ENCODE measurements at regions not wholly inside any gene's neighbourhood (a gene's known extent, or its start where the extent isn't known, plus 50 kb on each side); places are given as distances from the start of the nearest gene placed in this dataset.

DNA sequence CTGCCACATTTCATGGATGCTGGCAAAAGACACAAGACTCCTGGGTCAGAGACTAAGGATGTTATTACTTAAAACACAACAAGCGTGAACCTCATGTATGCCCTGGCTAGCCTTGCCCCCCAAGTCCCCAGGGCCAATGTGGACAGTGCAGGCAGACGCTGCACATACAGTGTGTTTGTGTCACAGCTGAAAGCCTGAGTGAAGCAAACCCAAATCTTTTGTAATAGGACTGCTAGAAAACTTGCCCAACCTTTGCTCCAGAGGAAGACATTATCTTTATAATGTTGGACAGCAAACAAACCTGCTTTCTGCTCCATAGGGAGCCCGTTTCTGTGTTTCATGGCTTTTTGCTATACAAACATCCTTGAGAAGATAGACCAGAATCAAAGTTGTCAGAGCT lies 282.0 kb upstream of the RORA start:
- POLR2A ChIA-PET: no interaction called here
- no peak for DNase-seq (ENCODE audit: low spot score)
- H3K9me3 Mint-ChIP-seq: peaks cover 10% of the 10 kb centered on the region
- peaks cover 7% of the 10 kb centered on the region for H3K4me1 Mint-ChIP-seq
- no peak for ATAC-seq
- H3K27me3 Mint-ChIP-seq (ENCODE audit: low read depth): peaks cover 2% of the 10 kb centered on the region; the same call in 1 of the 2 replicates
- no peaks in the 10 kb centered on the region for H3K36me3 Mint-ChIP-seq
- H3K27ac Mint-ChIP-seq: no peak overlapping the region
- CTCF ChIA-PET: no interaction called here
- no peak overlapping the region for H3K4me3 Mint-ChIP-seq
- no peak for TF ChIP-seq NR1H2 (CRISPR knock-in tag; IDR thresholded peaks at IDR 0.05)
- no peak for TF ChIP-seq ZNF512 (CRISPR knock-in tag; IDR thresholded peaks at IDR 0.05; ENCODE audit: borderline replicate concordance)
- TF ChIP-seq, protein P1, sequence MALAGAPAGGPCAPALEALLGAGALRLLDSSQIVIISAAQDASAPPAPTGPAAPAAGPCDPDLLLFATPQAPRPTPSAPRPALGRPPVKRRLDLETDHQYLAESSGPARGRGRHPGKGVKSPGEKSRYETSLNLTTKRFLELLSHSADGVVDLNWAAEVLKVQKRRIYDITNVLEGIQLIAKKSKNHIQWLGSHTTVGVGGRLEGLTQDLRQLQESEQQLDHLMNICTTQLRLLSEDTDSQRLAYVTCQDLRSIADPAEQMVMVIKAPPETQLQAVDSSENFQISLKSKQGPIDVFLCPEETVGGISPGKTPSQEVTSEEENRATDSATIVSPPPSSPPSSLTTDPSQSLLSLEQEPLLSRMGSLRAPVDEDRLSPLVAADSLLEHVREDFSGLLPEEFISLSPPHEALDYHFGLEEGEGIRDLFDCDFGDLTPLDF (CRISPR knock-in tag; IDR thresholded peaks at IDR 0.05): no peak
- no peak for TF ChIP-seq ZNF416 (CRISPR knock-in tag; IDR thresholded peaks at IDR 0.05)
- TF ChIP-seq FOXJ3 (CRISPR knock-in tag; IDR thresholded peaks at IDR 0.05; ENCODE audit: borderline replicate concordance): no peak
- no peak for TF ChIP-seq E2F4 (CRISPR knock-in tag; IDR thresholded peaks at IDR 0.05; ENCODE audit: borderline replicate concordance, low read depth)
- no peak for TF ChIP-seq ATF1 (CRISPR knock-in tag; IDR thresholded peaks at IDR 0.05)
- no peak for TF ChIP-seq TEAD4 (CRISPR knock-in tag; IDR thresholded peaks at IDR 0.05)
- TF ChIP-seq MLX (CRISPR knock-in tag; IDR thresholded peaks at IDR 0.05): no peak
- TF ChIP-seq JAZF1 (CRISPR knock-in tag; IDR thresholded peaks at IDR 0.05): no peak
- no peak for TF ChIP-seq FOXP1 (CRISPR knock-in tag; IDR thresholded peaks at IDR 0.05; ENCODE audit: borderline replicate concordance)
- no peak for TF ChIP-seq NR2C2 (CRISPR knock-in tag; IDR thresholded peaks at IDR 0.05)
- no peak for TF ChIP-seq JUN (CRISPR knock-in tag; IDR thresholded peaks at IDR 0.05)
- TF ChIP-seq, protein P2, sequence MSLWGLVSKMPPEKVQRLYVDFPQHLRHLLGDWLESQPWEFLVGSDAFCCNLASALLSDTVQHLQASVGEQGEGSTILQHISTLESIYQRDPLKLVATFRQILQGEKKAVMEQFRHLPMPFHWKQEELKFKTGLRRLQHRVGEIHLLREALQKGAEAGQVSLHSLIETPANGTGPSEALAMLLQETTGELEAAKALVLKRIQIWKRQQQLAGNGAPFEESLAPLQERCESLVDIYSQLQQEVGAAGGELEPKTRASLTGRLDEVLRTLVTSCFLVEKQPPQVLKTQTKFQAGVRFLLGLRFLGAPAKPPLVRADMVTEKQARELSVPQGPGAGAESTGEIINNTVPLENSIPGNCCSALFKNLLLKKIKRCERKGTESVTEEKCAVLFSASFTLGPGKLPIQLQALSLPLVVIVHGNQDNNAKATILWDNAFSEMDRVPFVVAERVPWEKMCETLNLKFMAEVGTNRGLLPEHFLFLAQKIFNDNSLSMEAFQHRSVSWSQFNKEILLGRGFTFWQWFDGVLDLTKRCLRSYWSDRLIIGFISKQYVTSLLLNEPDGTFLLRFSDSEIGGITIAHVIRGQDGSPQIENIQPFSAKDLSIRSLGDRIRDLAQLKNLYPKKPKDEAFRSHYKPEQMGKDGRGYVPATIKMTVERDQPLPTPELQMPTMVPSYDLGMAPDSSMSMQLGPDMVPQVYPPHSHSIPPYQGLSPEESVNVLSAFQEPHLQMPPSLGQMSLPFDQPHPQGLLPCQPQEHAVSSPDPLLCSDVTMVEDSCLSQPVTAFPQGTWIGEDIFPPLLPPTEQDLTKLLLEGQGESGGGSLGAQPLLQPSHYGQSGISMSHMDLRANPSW (CRISPR knock-in tag; conservative IDR thresholded peaks at IDR 0.05; ENCODE audit: low read depth): no peak
- TF ChIP-seq ZNF423 (CRISPR knock-in tag; IDR thresholded peaks at IDR 0.05): no peak
- TF ChIP-seq, protein P3, sequence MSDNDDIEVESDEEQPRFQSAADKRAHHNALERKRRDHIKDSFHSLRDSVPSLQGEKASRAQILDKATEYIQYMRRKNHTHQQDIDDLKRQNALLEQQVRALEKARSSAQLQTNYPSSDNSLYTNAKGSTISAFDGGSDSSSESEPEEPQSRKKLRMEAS (CRISPR knock-in tag; IDR thresholded peaks at IDR 0.05): no peak

- Mint-ChIP-seq H3K36me3 (no peaks in the 10 kb centered on the region), H3K27ac (no peak overlapping the region), H3K4me1 (no peaks in the 10 kb centered on the region), H3K9me3 (peaks cover 10% of the 10 kb centered on the region), H3K27me3 (ENCODE audit: low read depth) (peaks cover 2% of the 10 kb centered on the region; the same call in 1 of the 2 replicates), H3K4me3 (no peak overlapping the region)
- ChIA-PET CTCF (no interaction called here), POLR2A (no interaction called here)
- ATAC-seq: no peak
- DNase-seq (ENCODE audit: low spot score): no peak
- TF ChIP-seq GRHL2 (CRISPR knock-in tag; IDR thresholded peaks at IDR 0.05; ENCODE audit: insufficient replicate concordance, severe bottlenecking): no peak
- TF ChIP-seq, protein P4, sequence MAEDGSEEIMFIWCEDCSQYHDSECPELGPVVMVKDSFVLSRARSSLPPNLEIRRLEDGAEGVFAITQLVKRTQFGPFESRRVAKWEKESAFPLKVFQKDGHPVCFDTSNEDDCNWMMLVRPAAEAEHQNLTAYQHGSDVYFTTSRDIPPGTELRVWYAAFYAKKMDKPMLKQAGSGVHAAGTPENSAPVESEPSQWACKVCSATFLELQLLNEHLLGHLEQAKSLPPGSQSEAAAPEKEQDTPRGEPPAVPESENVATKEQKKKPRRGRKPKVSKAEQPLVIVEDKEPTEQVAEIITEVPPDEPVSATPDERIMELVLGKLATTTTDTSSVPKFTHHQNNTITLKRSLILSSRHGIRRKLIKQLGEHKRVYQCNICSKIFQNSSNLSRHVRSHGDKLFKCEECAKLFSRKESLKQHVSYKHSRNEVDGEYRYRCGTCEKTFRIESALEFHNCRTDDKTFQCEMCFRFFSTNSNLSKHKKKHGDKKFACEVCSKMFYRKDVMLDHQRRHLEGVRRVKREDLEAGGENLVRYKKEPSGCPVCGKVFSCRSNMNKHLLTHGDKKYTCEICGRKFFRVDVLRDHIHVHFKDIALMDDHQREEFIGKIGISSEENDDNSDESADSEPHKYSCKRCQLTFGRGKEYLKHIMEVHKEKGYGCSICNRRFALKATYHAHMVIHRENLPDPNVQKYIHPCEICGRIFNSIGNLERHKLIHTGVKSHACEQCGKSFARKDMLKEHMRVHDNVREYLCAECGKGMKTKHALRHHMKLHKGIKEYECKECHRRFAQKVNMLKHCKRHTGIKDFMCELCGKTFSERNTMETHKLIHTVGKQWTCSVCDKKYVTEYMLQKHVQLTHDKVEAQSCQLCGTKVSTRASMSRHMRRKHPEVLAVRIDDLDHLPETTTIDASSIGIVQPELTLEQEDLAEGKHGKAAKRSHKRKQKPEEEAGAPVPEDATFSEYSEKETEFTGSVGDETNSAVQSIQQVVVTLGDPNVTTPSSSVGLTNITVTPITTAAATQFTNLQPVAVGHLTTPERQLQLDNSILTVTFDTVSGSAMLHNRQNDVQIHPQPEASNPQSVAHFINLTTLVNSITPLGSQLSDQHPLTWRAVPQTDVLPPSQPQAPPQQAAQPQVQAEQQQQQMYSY (CRISPR knock-in tag; IDR thresholded peaks at IDR 0.05): no peak
- TF ChIP-seq, protein P5, sequence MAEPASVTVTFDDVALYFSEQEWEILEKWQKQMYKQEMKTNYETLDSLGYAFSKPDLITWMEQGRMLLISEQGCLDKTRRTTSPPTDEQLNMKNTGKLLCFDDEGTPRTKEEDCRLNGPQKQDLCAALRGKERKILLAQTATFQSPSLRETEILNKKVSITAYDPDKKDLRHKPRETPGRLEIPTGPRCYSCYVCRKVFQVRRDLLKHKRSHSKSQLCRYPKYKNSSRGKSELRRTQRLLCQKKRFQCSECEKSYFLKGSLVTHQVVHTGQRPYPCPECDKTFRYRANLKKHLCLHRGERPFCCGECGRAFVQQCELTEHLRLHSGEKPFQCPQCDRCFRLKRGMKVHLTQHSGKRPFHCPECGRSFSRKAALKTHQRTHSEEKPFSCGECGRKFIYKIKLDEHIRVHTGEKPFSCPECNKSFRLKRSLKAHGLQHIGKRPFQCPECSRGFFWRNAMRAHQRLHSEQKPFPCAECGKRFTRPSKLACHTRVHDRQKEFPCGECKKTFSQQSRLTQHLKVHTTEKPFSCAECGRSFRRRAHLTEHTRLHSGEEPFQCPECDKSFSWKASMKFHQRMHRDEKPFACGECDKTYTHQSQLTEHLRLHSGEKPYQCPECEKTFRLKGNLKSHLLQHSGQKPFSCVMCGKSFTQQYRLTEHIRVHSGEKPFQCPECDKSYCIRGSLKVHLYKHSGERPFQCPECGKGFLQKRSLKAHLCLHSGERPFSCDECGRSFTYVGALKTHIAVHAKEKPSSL (CRISPR knock-in tag; conservative IDR thresholded peaks at IDR 0.05): no peak
- TF ChIP-seq, protein P6, sequence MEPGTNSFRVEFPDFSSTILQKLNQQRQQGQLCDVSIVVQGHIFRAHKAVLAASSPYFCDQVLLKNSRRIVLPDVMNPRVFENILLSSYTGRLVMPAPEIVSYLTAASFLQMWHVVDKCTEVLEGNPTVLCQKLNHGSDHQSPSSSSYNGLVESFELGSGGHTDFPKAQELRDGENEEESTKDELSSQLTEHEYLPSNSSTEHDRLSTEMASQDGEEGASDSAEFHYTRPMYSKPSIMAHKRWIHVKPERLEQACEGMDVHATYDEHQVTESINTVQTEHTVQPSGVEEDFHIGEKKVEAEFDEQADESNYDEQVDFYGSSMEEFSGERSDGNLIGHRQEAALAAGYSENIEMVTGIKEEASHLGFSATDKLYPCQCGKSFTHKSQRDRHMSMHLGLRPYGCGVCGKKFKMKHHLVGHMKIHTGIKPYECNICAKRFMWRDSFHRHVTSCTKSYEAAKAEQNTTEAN (CRISPR knock-in tag; IDR thresholded peaks at IDR 0.05): no peak
Observed at GRCh38 chr15:61509327-61509840, 280.3 kb upstream of the RORA start.

Measured in WTC11 (cell line).